Stimulated activated CD8-positive, alpha-beta memory T cell treated with anti-CD3 and anti-CD28 coated beads, Interleukin-15, amount 100 ng/mL, for 1 hour (primary cell): ENCODE measurements at regions not wholly inside any gene's neighbourhood (a gene's known extent, or its start where the extent isn't known, plus 50 kb on each side); places are given as distances from the start of the nearest gene placed in this dataset.

ENCODE experiments used
- DNase-seq: peaks from one replicate; pipeline ENCODE4 v3.0.0-alpha.2; 2020; ENCODE audit warnings: low read depth

GRCh38 chr14:65250162-65250495 lies 147.8 kb upstream of the MAX start:
- DNase-seq: no peak

DNA sequence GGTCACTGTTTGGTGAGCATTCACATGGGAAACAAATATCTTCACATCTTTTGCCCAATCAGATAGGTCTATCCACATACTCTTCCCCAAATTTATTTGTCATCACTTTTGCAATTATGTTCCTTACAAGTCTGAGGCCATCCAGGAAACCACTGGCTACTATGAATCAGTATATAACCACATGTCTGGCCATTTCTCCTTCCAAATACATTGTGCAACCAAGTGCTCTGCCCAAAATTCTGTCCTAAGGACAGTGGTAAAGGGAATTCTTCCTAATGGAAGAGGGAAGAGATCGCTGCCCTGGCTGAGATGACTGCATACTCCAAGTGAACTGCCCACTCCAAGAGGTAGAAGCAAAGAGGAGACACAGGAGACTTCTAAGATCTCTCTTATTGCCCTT lies 148.9 kb upstream of the MAX start:
- no peak for DNase-seq

DNA sequence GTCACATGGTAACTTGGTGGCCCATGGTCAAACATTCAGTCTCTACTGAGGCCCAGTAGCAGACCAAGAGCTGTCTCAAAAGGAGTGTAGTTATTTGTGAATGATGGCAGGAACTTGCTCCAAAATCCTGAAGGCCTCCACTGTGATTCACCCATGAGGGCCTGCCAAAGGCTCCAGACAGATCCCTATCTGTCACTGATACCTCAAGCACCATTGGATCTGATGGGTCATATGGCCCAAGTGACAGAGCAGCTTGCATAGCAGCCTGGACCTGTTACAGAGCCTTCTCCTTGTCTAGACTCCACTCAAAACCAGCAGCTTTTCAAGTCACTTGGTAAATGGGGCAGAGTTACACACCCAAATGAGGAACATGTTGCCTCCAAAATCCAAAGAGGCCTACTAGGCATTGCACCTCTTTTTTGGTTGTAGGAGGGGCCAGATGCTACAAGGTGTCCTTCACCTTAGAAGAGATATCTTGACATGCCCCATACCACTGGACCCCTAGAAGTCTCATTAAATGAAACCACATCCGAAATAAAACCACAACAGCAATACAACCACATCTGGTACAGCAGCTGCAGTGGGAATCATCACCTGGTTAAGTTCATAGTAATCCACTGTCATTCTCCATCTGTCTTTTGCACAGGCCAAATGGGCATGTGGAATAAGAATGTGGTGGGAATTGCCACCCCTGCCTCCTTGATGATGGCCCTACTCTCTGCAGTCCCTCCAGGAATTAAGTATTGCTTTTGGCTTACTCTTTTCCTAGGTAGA lies 150.4 kb upstream of the MAX start:
- no peak for DNase-seq

GRCh38 chr14:65255029-65255545 lies 152.8 kb upstream of the MAX start:
- DNase-seq: no peak

- no peak for DNase-seq
Measured at GRCh38 chr14:65255583-65256461, 153.5 kb upstream of the MAX start.

- DNase-seq: no peak
Measured at GRCh38 chr14:65256714-65257113, 154.4 kb upstream of the MAX start.

DNA sequence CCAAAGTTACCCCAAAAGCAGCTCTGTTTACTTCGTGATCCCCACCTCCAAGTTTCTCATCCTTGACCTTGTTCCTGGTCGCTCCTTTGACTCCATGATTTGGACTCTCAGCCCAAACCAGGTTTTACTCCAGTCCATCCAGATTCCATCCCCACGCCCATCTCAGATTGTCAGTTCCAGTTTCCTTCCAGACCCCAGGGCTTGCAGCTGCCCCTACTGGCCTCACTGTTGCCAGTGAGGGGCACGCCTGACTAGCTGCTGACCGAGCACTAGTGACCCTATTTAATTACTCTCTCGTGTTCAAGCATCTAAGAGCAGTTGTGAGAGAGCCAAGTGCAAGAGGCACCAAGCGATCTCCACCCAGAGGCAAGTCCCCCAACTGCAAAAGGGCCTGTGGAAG lies 155.1 kb upstream of the FUT8 start:
- DNase-seq: no peak

GRCh38 chr14:65258391-65258790 lies 154.1 kb upstream of the FUT8 start:
- DNase-seq: no peak

DNA sequence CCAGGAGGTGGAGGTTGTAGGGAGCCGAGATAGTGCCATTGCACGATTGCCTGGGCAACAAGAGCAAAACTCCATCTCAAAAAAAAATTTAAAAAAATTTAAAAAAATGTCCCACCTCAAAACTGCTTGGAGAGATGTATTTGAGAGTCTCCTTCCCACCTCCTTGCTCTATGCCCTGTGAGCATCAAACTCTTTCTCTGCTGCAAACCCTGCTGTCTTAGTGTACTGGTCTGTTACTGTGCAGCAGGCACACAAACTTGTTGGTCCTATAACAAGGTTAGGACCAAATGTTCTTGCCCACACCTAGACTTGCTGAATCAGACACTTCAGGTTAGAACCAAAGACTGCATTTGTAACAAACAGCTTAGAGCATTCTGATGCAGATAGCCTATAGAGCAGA lies 153.5 kb upstream of the FUT8 start:
- DNase-seq: no peak

DNA sequence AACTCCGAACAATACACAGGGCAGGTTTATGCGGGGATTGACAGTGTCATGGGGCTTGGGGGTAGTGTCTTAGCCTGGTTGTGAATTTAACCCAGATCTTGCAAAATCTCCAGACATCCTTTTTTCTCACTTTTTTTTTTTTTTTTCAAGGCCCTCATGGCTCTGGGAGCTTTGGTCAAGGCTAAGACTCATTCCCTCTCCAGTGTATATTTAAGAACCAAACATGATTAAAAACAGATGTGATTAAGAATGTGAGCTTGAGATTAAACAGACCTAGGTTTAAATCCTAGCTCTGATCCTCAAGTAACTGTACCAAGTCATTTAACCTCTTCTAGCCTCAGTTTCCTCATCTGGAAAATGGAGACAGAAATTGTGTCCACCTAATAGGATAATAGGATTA lies 151.7 kb upstream of the FUT8 start:
- no peak for DNase-seq

GRCh38 chr14:65261425-65261920 lies 151.1 kb upstream of the FUT8 start:
- no peak for DNase-seq

GRCh38 chr14:65261946-65262345 lies 150.6 kb upstream of the FUT8 start:
- DNase-seq: no peak

DNA sequence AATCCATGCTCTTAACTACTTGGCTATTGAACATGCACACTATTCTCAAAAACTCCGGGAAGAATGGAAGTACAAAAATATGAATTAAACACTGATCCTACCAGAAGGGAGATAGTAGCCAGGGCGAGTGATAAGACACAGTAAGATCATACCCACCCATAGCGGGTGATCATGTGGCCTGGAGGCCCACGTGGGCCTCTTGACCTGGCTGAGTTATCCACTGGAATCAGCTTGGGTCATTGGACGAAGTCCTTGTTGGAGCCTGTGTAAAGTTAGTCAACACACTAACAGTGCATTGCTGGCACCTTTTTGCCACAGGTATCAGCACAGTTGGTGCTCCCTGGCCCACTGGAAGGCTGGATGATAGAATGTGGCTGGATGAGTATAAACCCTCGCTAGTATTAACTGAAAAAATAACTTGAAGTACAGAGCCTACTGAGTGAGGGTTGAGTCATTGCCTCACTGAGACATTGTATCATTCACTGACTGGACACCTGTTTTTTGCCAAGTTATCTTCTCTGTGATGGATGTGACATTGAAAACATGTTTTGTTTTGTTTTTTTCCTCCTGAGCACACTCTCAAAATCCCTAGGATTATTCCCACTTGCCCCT lies 149.2 kb upstream of the FUT8 start:
- no peak for DNase-seq

DNA sequence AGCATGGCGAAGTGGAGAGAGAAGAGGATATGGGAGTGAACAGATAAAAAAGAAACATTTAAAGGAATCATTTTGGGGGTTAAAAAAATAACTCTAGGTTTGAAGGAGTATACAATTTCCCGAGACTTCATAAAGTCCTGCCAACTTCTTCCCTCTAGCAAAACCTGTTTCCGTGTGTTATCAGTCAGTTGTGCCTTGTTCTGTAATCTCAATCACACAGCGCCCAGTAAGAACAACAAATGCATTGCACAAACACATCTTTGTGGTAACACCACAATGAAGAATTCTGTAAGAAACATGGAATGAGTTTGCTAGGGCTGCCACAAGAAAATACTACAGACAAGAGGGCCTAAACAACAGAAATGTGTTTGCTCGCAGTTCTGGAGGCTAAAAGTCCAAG lies 144.7 kb upstream of the FUT8 start:
- DNase-seq: no peak

DNA sequence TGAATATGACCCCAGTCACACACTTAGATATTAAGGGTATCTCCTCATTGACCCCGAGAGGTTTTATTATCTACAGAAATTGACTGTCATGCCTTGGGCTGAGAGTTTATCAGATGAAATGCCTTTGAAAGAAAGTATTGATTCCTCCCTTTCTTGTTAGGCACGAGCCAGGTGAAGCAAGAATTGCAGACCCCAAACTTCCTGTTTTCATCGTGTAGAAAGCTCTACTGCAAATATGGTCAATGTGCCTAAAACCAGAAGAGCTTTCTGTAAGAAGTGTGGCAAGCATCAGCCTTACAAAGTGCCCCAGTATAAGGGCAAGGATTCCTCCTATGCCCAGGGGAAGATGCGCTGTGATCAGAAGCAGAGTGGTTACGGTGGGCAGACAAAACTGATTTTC lies 143.9 kb upstream of the FUT8 start:
- no peak for DNase-seq

DNA sequence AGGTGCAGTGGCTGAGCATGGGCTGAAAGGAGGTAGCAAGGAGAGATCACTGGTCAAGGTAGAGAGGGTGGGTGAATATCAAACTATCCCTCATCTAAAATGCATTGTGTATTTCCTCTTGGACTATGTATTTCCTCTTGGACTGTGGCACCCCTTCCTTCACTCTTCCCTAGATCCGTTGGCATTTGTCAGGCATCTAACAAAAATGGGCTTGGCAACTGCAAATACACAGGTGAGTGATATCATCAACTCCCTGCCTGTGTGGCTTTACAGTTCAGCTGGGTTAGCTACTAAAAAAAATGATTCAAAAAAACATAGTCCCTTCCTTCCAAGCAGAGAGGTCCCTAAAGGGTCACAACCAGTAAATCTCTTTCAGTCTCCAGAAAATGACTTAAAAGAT lies 142.8 kb upstream of the FUT8 start:
- DNase-seq: no peak

DNA sequence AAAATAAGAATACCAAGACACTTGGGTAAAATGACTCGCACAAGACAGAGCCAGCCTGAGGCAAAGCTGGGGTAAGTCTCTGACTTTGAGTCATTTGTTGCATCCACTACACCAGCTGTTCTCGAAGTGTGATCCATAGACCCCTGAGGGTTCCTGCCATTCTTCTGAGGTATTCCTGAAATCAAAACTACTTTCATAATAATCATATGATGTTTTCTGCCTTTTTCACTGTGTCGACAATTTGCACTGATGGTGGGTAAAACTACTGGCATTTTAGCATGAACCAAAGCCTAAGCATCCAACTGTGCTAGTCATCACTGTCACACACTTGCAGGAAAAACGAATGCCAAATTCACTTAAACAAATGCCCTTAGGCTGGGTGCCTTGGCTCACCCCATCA lies 135.5 kb upstream of the FUT8 start:
- DNase-seq: no peak

GRCh38 chr14:65277580-65278270 lies 134.8 kb upstream of the FUT8 start:
- no peak for DNase-seq

DNA sequence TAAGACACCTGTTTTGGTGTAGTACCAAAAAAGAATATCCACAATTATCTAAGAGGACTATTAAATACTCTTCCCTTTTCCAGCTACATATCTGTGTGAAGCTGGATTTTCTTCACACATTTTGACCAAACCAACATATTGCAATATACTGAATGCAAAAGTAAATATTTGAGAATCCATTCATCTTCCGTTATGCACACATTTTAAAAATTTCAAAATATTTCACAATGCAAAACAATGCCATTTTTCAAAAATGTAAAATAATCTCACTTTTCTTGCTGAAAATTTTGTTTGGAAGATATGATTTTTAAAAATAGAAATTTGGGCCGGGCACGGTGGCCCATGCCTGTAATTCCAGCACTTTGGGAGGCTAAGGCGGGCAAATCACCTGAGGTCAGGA lies 133.9 kb upstream of the FUT8 start:
- no peak for DNase-seq

DNA sequence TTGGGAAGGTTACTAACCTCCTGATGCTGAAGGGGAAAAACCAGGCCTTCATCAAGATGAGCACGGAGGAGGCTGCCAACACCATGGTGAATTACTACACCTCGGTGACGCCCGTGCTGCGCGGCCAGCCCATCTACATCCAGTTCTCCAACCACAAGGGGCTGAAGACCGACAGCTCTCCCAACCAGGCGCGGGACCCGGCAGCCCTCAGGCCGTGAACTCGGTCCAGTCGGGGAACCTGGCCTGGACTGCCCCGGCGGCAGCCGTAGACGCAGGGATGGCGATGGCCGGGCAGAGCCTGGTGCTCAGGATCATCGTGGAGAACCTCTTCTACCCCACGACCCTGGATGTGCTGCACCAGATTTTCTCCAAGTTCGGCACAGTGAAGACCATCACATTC lies 133.0 kb upstream of the FUT8 start:
- DNase-seq: no peak

DNA sequence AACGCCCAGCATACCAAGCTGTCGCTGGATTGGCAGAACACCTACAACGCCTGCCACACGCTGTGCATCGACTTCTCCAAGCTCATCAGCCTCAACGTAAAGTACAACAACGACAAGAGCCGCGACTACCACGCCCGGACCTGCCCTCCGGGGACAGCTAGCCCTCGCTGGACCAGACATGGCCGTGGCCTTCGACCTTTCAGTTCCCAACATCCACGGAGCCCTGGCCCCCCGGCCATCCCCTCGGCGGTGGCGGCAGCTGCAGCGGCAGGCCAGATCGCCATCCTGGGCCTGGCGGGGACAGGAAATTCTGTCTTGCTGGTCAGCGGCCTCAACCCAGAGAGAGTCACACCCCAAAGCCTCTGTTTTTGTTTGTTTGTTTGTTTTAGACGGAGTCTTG lies 132.6 kb upstream of the FUT8 start:
- DNase-seq: no peak

- DNase-seq: no peak
Measured at GRCh38 chr14:65280653-65281052, 131.9 kb upstream of the FUT8 start.
